ENCODE measurements at regions not wholly inside any gene's neighbourhood (a gene's known extent, or its start where the extent isn't known, plus 50 kb on each side); places are given as distances from the start of the nearest gene placed in this dataset.

DNA sequence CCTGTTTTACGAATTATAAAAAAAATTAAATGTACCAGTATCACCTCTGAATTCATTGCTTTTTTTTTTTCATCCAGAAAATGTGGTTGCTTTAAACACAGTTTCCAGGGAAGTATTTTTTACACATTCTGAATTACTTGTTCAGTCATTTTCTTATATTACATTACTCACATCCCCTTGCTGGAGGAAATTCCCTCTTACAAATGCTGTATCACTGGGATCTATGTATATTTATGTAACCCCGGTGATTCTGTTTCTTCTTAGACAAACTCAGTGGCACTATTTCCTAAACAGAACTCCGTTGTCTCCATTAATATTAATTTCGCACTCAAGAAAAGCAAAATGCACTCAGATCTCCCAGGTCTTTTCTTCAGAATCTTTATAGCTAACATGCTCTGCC lies 1078.5 kb upstream of the ZEB2 start:
- Histone ChIP-seq H3K27ac (ENCODE audit: poor library complexity, severe bottlenecking) (no peak overlapping the region), H3K4me1 (ENCODE audit: insufficient read depth, poor library complexity, severe bottlenecking) (peaks cover 10% of the 10 kb centered on the region), H3K4me3 (ENCODE audit: severe bottlenecking) (no peak overlapping the region), H3K27me3 (ENCODE audit: insufficient read depth, poor library complexity, severe bottlenecking) (no peaks in the 10 kb centered on the region), H3K9me3 (ENCODE audit: severe bottlenecking) (no peaks in the 10 kb centered on the region), H3K36me3 (ENCODE audit: low read depth) (no peaks in the 10 kb centered on the region)
- TF ChIP-seq, protein P1, sequence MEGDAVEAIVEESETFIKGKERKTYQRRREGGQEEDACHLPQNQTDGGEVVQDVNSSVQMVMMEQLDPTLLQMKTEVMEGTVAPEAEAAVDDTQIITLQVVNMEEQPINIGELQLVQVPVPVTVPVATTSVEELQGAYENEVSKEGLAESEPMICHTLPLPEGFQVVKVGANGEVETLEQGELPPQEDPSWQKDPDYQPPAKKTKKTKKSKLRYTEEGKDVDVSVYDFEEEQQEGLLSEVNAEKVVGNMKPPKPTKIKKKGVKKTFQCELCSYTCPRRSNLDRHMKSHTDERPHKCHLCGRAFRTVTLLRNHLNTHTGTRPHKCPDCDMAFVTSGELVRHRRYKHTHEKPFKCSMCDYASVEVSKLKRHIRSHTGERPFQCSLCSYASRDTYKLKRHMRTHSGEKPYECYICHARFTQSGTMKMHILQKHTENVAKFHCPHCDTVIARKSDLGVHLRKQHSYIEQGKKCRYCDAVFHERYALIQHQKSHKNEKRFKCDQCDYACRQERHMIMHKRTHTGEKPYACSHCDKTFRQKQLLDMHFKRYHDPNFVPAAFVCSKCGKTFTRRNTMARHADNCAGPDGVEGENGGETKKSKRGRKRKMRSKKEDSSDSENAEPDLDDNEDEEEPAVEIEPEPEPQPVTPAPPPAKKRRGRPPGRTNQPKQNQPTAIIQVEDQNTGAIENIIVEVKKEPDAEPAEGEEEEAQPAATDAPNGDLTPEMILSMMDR (IDR thresholded peaks at IDR 0.05; ENCODE audit: poor library complexity, severe bottlenecking) = no peak
- DNase-seq (ENCODE audit: low spot score) = no peak
- ATAC-seq (ENCODE audit: low read depth) = no peak

DNA sequence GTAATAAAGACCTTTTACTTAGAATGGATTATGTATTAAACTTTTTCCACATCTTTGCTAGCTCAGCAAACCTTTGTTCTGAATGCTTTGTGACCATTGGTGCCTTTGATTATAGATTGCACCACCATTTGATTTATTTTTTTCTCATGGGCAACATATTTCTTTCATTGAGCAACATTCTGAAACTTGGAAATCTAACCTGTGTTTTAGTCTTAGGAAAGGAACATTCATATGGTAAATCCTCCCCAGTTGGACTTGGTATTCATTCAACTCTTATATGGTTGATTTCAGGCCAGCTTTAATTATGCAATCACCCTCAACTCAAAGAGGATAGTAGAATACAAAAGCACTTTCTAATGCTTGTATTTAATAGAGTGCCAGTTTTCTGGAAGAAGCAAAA lies 1077.9 kb upstream of the ZEB2 start:
- no peaks in the 10 kb centered on the region for H3K27me3 ChIP-seq (ENCODE audit: insufficient read depth, poor library complexity, severe bottlenecking)
- no peaks in the 10 kb centered on the region for H3K36me3 ChIP-seq (ENCODE audit: low read depth)
- H3K27ac ChIP-seq (ENCODE audit: poor library complexity, severe bottlenecking) = no peak overlapping the region
- TF ChIP-seq, protein P1 (IDR thresholded peaks at IDR 0.05; ENCODE audit: poor library complexity, severe bottlenecking) = no peak
- H3K9me3 ChIP-seq (ENCODE audit: severe bottlenecking) = no peaks in the 10 kb centered on the region
- peaks cover 11% of the 10 kb centered on the region for H3K4me1 ChIP-seq (ENCODE audit: insufficient read depth, poor library complexity, severe bottlenecking)
- DNase-seq (ENCODE audit: low spot score) (no peak), ATAC-seq (ENCODE audit: low read depth) (no peak)
- no peak overlapping the region for H3K4me3 ChIP-seq (ENCODE audit: severe bottlenecking)

DNA sequence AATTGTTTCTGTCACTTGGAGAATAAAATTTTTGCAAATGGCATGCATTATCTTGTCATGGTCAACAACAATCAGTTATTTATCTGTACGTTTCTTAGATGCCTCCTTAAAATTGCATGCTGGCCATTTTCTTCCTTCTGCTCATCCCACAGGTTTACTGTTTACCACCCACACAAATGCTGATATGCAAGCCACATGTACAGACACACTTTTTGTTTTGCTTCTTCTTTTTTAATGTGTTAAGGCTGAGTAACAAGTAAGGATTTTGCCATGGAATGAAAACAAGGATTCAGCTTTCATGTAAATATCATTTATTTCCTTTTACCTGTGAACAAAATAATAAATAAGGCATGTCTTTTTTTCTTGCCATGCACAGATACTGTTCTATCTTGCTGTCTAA lies 1077.1 kb upstream of the ZEB2 start:
- TF ChIP-seq, protein P1 (IDR thresholded peaks at IDR 0.05; ENCODE audit: poor library complexity, severe bottlenecking) = no peak
- no peaks in the 10 kb centered on the region for H3K36me3 ChIP-seq (ENCODE audit: low read depth)
- peaks cover 11% of the 10 kb centered on the region for H3K4me1 ChIP-seq (ENCODE audit: insufficient read depth, poor library complexity, severe bottlenecking)
- no peak overlapping the region for H3K4me3 ChIP-seq (ENCODE audit: severe bottlenecking)
- ATAC-seq (ENCODE audit: low read depth) (no peak), DNase-seq (ENCODE audit: low spot score) (no peak)
- H3K9me3 ChIP-seq (ENCODE audit: severe bottlenecking) = no peaks in the 10 kb centered on the region
- no peaks in the 10 kb centered on the region for H3K27me3 ChIP-seq (ENCODE audit: insufficient read depth, poor library complexity, severe bottlenecking)
- no peak overlapping the region for H3K27ac ChIP-seq (ENCODE audit: poor library complexity, severe bottlenecking)

DNA sequence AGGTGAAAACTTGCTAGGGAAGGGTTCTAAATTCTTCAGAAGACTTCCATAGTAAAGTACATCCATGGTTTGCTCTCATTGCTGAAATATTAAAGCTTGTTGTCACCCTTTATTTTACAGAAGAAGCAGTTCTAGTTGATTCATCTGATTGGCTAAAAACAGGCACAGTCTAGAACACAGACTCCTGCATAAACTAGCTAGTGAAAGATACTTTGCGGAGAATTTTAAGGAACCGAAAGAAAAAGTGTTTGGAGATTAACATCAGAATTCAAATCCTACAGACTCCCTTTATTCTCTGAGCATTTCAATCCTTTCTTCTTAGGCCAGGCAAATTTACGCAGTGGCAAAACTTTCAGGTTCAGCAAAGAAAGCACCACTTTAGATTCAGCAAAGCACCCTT lies 1076.5 kb upstream of the ZEB2 start:
- H3K27ac ChIP-seq (ENCODE audit: poor library complexity, severe bottlenecking) = no peak overlapping the region
- H3K4me1 ChIP-seq (ENCODE audit: insufficient read depth, poor library complexity, severe bottlenecking) = peaks cover 11% of the 10 kb centered on the region
- no peaks in the 10 kb centered on the region for H3K36me3 ChIP-seq (ENCODE audit: low read depth)
- H3K27me3 ChIP-seq (ENCODE audit: insufficient read depth, poor library complexity, severe bottlenecking) = no peaks in the 10 kb centered on the region
- ATAC-seq (ENCODE audit: low read depth) = no peak
- H3K4me3 ChIP-seq (ENCODE audit: severe bottlenecking) = no peak overlapping the region
- DNase-seq (ENCODE audit: low spot score) = no peak
- H3K9me3 ChIP-seq (ENCODE audit: severe bottlenecking) = no peaks in the 10 kb centered on the region
- TF ChIP-seq, protein P1 (IDR thresholded peaks at IDR 0.05; ENCODE audit: poor library complexity, severe bottlenecking) = no peak

DNA sequence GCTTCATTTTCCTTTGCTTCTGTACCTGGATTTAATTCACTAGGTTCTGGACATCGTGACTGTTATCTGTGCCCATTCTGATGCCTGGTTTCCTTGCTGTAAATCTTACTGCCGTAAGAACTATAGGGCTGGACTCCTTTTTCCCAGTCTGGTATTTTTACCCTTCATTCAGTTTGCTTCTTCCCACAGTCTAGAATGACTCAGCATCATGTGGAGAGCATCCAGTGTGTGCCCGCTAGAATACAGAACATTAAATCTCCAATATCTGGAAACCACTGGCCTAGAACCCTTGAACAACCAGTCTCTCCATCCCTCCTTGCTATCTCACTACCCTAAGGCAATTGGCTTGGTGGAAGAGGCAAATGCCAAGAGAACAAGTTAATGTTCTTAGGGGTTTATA lies 1075.4 kb upstream of the ZEB2 start:
- no peak overlapping the region for H3K4me3 ChIP-seq (ENCODE audit: severe bottlenecking)
- peaks cover 11% of the 10 kb centered on the region for H3K4me1 ChIP-seq (ENCODE audit: insufficient read depth, poor library complexity, severe bottlenecking)
- H3K9me3 ChIP-seq (ENCODE audit: severe bottlenecking) = no peaks in the 10 kb centered on the region
- no peak overlapping the region for H3K27ac ChIP-seq (ENCODE audit: poor library complexity, severe bottlenecking)
- no peaks in the 10 kb centered on the region for H3K36me3 ChIP-seq (ENCODE audit: low read depth)
- ATAC-seq (ENCODE audit: low read depth) = no peak
- TF ChIP-seq, protein P1 (IDR thresholded peaks at IDR 0.05; ENCODE audit: poor library complexity, severe bottlenecking) = no peak
- no peak for DNase-seq (ENCODE audit: low spot score)
- no peaks in the 10 kb centered on the region for H3K27me3 ChIP-seq (ENCODE audit: insufficient read depth, poor library complexity, severe bottlenecking)

Data from RWPE2 (cell line).